Keratinocyte (primary cell): ENCODE measurements at regions not wholly inside any gene's neighbourhood (a gene's known extent, or its start where the extent isn't known, plus 50 kb on each side); places are given as distances from the start of the nearest gene placed in this dataset.

ENCODE experiments used
- DNase-seq: peaks from one replicate; pipeline ENCODE4 v3.0.0-alpha.2; 2011; ENCODE audit warnings: low read depth, missing footprints, low spot score
- FAIRE-seq: peaks from 2 replicates; lab custom pipeline; 2011; peaks lifted over from hg19 to GRCh38; lab: Jason Lieb, UNC
- H2AFZ ChIP-seq: 2 replicates; pipeline ENCODE4 v1.6.0; 2012; ENCODE audit warnings: low read length, control low read depth, inconsistent platforms; ENCODE audit not compliant: control insufficient read depth
- H3K27ac ChIP-seq: 2 replicates; pipeline ENCODE4 v1.5.1; 2011; ENCODE audit warnings: low read length; ENCODE audit not compliant: control insufficient read depth, insufficient read depth
- H3K27me3 ChIP-seq: 3 replicates; pipeline ENCODE4 v1.6.0; 2011; ENCODE audit warnings: low read length; ENCODE audit not compliant: control insufficient read depth, insufficient read depth; ENCODE audit errors: extremely low read depth
- H3K36me3 ChIP-seq, 2 experiments: 2 replicates in 1 of 2; 3 replicates in 1 of 2; pipeline ENCODE4 v1.5.1; 2011; ENCODE audit warnings: low read length in 2 of 2, mild to moderate bottlenecking in 1 of 2; ENCODE audit not compliant: control insufficient read depth in 2 of 2, insufficient read depth in 2 of 2; ENCODE audit errors: extremely low read depth in 1 of 2
- H3K4me1 ChIP-seq: 3 replicates; pipeline ENCODE4 v1.5.1; 2011; ENCODE audit warnings: low read length; ENCODE audit not compliant: control insufficient read depth, insufficient read depth; ENCODE audit errors: extremely low read depth
- H3K4me2 ChIP-seq: 3 replicates; pipeline ENCODE4 v1.6.0; 2011; ENCODE audit warnings: low read depth, low read length; ENCODE audit not compliant: control insufficient read depth, insufficient read depth; ENCODE audit errors: extremely low read depth
- H3K4me3 ChIP-seq, 3 experiments: fragments of 200-600 bp in 1 of 3; sonication (generic) in 1 of 3; 2 replicates in 2 of 3; 3 replicates in 1 of 3; pipeline ENCODE4 v1.5.1; 2011 to 2016; ENCODE audit warnings: low read length in 3 of 3, mild to moderate bottlenecking in 3 of 3, control low read depth in 2 of 3, inconsistent platforms in 1 of 3, low read depth in 1 of 3, mixed read lengths in 1 of 3, mixed run types in 1 of 3, moderate library complexity in 1 of 3; ENCODE audit not compliant: control insufficient read depth in 2 of 3, insufficient read depth in 2 of 3; ENCODE audit errors: extremely low read depth in 1 of 3
- H3K79me2 ChIP-seq: 2 replicates; pipeline ENCODE4 v1.6.0; 2012; ENCODE audit warnings: low read length; ENCODE audit not compliant: control insufficient read depth, insufficient read depth
- H3K9ac ChIP-seq: 3 replicates; pipeline ENCODE4 v1.6.0; 2011; ENCODE audit warnings: low read length; ENCODE audit not compliant: control insufficient read depth, insufficient read depth; ENCODE audit errors: extremely low read depth
- H3K9me1 ChIP-seq: 3 replicates; pipeline ENCODE4 v1.6.0; 2011; ENCODE audit warnings: low read length; ENCODE audit not compliant: control insufficient read depth, insufficient read depth; ENCODE audit errors: extremely low read depth
- H3K9me3 ChIP-seq: 2 replicates; pipeline ENCODE4 v1.5.1; 2012; ENCODE audit warnings: low read depth, low read length; ENCODE audit not compliant: control insufficient read depth
- H4K20me1 ChIP-seq: 3 replicates; pipeline ENCODE4 v1.6.0; 2011; ENCODE audit warnings: low read length; ENCODE audit not compliant: control insufficient read depth, insufficient read depth; ENCODE audit errors: extremely low read depth
- CTCF ChIP-seq, 3 experiments: IDR thresholded peaks in 1 of 3; conservative IDR thresholded peaks in 1 of 3; optimal IDR thresholded peaks in 1 of 3; 2 replicates in 2 of 3; 3 replicates in 1 of 3; pipeline versions ENCODE3 to v1.5.1; 2011; ENCODE audit warnings: low read length in 3 of 3, mild to moderate bottlenecking in 3 of 3, moderate library complexity in 2 of 3, control low read depth in 1 of 3, inconsistent platforms in 1 of 3; ENCODE audit not compliant: insufficient read depth in 2 of 3; ENCODE audit errors: extremely low read depth in 1 of 3
- EZH2 ChIP-seq: IDR thresholded peaks from one replicate; pipeline ENCODE4 v1.6.1; 2012; ENCODE audit warnings: inconsistent platforms, mild to moderate bottlenecking, low read length, moderate library complexity
- dilution Hi-C: fragments of 300-500 bp; cut with MboI; formaldehyde crosslinking; loops from one replicate; pipeline ENCODE4 v1.7.0; 2020; ENCODE audit warnings: low sequenced_read_pairs; ENCODE audit not compliant: extremely low pct_ligation_motif_present

GRCh38 chr13:32857077-32857476, 159.1 kb upstream of the KL start:
- DNase-seq, result no peak

GRCh38 chr13:32857689-32858088, 158.5 kb upstream of the KL start:
- Histone ChIP-seq H3K4me3 (no peak overlapping the region), H3K36me3 (no peaks in the 10 kb centered on the region), H3K9me1 (no peaks in the 10 kb centered on the region), H3K4me1 (no peaks in the 10 kb centered on the region), H3K4me2 (no peak overlapping the region), H3K9ac (no peak overlapping the region), H3K27me3 (no peaks in the 10 kb centered on the region), H2AFZ (no peak overlapping the region), H3K9me3 (peaks cover 4% of the 10 kb centered on the region), H3K27ac (no peak overlapping the region), H3K79me2 (no peaks in the 10 kb centered on the region), H4K20me1 (no peaks in the 10 kb centered on the region)
- FAIRE-seq (no peak), DNase-seq (no peak)
- dilution Hi-C loops, result no loop called here
- no peak for TF ChIP-seq EZH2
- TF ChIP-seq CTCF (optimal IDR thresholded peaks at IDR 0.05 in 1 of 3, IDR thresholded peaks at IDR 0.05 in 1 of 3, conservative IDR thresholded peaks at IDR 0.05 in 1 of 3; ENCODE audit: extremely low read depth in 1 of 3, insufficient read depth in 2 of 3, low read length in 3 of 3), result no peak

More at GRCh38 chr13:32857077-32857476, 159.1 kb upstream of the KL start:
- no peak overlapping the region for H3K4me2 ChIP-seq
- H3K36me3 ChIP-seq, result no peaks in the 10 kb centered on the region
- no peak for FAIRE-seq
- no peaks in the 10 kb centered on the region for H3K79me2 ChIP-seq
- no peak for TF ChIP-seq EZH2
- TF ChIP-seq CTCF (optimal IDR thresholded peaks at IDR 0.05 in 1 of 3, IDR thresholded peaks at IDR 0.05 in 1 of 3, conservative IDR thresholded peaks at IDR 0.05 in 1 of 3; ENCODE audit: extremely low read depth in 1 of 3, insufficient read depth in 2 of 3, low read length in 3 of 3), result no peak
- no peaks in the 10 kb centered on the region for H3K27me3 ChIP-seq
- dilution Hi-C loops, result no loop called here
- H3K9me3 ChIP-seq, result peaks cover 3% of the 10 kb centered on the region
- H2AFZ ChIP-seq, result no peak overlapping the region
- H3K9me1 ChIP-seq, result no peaks in the 10 kb centered on the region
- no peak overlapping the region for H3K9ac ChIP-seq
- no peaks in the 10 kb centered on the region for H4K20me1 ChIP-seq
- no peak overlapping the region for H3K4me3 ChIP-seq
- no peaks in the 10 kb centered on the region for H3K4me1 ChIP-seq
- H3K27ac ChIP-seq, result no peak overlapping the region
